NCI-H2196 (cell line): ENCODE measurements at regions not wholly inside any gene's neighbourhood (a gene's known extent, or its start where the extent isn't known, plus 50 kb on each side); places are given as distances from the start of the nearest gene placed in this dataset.
A peak's percentile ranks its signal among the peaks of the same experiment; 100 is the strongest.
"Not testable (repeated sequence)": the region's sequence is repeated elsewhere in the genome, so short reads cannot be mapped to it uniquely, and the experiment has no call there.

Source experiments
- DNase-seq: peaks from one replicate; lab custom pipeline; 2025; ENCODE audit not compliant: unreplicated experiment; lab: John Stamatoyannopoulos, UW

DNA sequence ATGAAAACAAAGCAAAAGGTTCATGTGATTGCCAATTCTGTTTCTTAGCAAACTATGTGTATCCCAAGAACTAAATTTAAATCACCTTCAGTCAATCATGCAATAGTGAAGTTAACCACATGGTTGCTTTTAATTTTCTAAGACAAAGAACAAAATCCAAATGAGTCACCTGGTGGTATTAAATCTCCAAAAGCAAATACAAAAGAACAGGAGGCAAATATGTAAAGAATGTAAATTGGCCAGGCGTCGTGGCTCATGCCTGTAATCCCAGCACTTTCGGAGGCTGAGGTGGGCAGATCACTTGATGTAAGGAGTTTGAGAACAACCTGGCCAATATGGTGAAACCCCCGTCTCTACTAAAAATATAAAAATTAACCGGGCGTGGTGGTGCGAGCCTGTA is 54.2 kb upstream of the PIK3R4 start:
- no peak for DNase-seq

GRCh38 chr3:130801473-130801872 is 54.8 kb upstream of the PIK3R4 start:
- DNase-seq: no peak

DNA sequence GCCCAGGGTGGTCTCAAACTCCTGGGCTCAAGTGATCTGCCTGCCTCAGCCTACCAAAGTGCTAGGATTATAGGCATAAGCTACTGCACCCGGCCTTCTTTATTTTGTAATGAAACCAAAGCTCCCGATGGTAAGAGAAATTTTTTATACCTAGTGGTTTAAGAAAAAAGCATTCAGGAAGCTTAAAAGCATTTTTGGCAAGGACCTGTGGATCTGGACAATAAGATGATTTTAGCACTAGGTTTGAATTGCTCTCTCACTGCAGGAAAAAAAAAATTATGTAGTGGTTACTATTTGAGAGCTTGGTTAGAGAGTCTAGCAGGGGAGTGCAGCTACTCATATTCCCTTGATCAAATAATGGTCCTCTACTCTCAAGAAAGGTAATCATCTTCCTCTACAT is 64.9 kb upstream of the PIK3R4 start:
- DNase-seq: no peak

DNA sequence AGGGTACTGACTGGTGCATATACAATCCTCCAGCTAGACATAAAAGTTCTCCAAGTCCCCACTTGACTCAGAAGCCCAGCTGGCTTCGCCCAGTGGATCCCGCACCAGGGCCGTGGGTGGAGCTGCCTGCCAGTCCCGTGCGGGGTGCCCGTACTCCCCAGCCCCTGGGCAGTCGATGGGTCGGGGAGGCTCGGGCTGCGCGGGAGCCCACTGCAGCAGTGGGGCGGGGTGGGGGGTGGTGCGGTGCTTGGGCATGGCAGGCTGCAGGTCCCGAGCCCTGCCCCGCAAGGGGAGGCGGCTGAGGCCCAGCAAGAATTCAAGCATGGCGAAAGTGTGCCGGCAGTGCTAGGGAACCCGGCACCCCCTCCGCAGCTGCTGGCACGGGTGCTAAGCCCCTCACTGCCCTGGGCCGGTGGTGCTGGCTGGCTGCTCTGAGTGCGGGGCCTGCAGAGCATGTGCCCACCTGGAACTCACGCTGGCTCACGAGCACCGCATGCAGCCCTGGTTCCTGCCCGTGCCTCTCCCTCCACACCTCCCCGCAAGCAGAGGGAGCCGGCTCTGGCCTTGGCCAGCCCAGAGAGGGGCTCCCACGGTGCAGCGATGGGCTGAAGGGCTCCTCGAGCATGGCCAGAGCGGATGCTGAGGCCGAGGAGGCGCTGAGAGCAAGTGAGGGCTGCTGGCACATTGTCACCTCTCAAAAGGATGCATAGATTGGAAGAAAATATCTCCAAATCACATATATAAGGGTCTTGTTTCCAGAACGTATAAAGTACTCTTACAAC is 68.3 kb upstream of the PIK3R4 start:
- no peak for DNase-seq

DNA sequence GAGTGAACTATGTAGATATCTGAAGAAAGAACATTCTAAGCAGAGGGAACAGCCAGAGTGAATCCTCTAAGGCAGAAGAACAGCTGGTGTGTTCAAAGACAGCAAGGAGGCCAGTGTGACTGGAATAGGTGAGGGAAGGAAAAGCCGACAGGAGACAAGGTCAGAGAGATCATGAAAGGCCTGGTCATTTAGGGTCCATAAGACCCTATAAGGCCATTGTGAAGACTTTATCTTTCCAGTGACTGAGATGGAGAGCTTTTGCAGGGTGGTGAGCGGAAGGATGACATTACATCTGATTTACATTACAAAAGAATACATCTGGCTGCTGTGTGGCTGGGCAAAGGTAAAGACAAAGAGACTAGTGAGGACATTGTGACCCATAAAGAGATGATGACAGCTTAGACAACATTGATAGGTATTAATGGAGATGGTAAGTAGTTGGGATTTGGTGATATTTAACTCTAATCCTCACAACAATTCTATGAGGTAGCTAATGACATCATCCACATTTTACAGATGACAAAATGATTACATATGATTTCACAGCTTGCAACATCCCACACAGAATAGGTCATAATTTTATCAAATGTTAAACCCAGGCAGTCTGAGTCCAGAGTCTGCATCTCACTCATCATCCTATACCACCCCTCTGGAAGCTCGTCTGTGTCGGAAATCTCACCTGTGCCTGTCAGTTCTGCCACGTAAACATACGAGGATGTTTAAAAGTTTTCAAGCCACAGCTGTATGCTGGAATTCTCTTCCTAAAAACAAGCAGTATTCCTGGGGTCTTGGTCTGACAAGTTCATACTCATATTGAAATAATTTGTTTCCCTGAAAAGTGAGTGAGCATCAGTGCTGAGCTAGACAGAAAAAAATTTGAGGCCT is 70.2 kb upstream of the PIK3R4 start:
- DNase-seq: no peak

DNA sequence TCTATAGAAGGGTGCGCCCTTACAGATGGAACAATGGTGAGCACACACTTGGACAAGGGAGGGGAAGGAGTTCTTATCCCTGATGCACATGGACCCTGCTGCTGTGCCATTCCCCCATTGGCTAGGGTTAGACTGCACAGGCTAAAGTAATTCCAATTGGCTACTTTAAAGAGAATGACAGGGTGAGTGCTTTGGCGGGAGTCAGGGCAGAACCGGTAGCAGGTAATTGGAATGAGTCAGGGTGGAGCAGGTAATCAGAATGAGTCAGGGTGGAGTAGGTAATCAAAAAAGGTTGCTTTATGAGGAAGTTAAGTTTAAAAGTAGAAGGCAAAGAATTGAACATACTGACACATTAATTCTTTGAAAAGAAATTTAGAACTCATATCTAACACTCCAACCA is 71.4 kb upstream of the PIK3R4 start:
- DNase-seq: not testable (repeated sequence)

DNA sequence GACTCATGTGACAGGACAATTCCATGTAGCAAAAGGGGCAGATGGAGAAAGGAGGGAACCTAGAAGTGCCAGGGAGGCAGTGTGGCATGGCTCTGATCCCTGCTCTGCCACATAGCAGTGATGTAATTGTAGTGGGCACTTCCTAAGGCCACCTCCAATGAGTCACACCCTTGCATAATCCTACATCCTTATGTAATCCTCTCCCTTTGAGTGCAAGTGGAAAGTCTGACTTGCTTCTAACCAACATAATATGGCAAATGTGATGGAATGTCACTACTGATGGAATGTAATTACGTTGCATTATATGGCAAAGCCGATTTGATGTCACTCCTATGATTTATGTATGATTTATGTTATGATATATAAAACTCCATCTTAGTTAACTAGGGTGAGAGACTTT is 72.9 kb upstream of the ATP2C1 start:
- peak; percentile 30 for DNase-seq

DNA sequence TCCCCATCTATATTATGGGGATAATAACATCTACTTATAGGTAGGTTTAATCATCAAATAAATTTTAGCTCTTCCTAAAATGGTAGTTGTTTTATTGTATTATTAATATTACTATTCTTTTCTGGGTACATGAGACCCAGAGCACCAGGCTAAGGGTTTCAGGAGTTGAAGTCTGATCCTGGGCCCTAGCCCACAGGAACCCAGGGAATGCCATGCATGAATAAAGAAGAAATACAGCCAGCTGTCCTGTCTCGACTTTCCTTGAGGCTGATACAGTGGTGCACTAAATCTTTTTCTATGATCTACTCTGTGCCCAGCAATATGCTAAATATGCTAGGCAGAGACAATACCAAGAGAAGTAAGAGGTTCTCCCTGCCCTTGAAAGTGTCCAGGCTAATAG is 72.1 kb upstream of the ATP2C1 start:
- no peak for DNase-seq

GRCh38 chr3:130823241-130823884 is 70.5 kb upstream of the ATP2C1 start:
- no peak for DNase-seq

- no peak for DNase-seq
Measured at GRCh38 chr3:130823996-130824395, 69.9 kb upstream of the ATP2C1 start.

DNA sequence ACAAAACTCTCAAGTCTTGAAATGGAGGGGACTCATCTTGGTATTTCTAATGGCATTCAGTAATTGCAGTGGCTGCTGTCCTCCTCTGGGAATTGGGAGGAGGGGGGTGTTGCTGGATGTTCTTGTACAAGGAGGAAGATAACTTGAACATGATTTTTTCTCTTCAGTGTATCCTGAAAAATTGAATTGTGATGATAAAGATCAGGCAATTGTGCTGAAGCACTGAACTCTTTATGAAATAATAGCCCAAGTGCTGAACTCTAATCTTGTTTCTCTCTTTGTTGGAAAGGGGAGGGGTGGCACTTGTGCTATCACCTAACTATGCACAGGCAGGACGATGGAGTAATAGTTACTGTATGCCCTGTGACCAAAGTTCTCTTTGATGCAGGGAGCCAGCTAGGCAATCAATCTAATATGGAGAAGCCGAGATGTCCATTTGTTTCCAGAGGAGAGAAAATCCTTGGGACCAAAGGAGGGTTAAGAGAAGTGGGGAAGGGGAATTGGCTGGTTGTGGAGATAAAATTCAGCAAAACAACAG is 68.1 kb upstream of the ATP2C1 start:
- no peak for DNase-seq

DNA sequence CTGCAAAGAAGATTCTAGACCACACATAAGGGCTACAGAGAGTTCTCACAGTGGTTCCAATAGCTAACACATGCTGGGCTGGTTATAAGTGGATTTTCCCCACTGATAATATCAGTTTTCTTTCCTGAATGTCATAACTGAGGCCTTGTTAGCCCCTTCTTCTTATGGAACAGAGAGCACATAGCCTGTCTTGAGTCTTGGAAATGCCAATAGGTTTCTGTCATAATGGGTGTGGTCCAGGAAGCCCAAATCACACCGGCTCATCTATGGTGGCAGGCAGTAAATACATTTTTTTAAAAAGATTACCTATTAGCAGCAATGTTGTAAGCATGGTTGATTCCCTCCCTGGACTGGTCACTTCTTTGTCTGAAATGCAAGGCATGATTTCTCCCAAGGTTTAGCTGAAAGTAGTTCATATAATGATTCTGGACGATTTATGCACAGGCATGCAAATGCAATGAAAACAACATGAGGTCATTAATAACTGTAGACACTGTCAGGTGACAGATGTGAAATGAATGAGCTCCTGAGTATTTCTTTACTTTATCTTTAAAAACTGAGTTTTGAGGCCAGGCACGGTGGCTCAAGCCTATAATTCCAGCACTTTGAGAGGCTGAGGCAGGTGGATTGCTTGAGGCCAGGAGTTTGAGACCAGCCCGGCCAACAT is 67.2 kb upstream of the ATP2C1 start:
- no peak for DNase-seq

DNA sequence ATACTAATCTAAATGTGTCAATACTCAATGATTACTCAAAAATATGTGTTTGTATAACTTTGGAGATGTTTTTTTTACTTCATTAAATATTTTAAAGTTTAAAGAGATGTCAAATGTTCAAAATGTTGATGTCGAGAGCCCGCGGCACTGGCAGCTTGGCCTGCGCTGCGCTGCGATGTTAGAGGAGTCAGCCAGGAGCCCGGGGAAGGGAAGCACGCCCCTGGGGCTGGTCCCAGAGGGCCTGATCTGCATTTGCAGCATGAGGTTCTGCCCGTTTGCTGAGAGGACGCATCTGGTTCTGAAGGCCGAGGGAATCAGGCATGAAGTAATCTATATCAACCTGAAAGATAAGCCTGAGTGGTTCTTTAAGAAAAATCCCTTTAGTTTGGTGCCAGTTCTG is 66.4 kb upstream of the ATP2C1 start:
- DNase-seq: no peak

DNA sequence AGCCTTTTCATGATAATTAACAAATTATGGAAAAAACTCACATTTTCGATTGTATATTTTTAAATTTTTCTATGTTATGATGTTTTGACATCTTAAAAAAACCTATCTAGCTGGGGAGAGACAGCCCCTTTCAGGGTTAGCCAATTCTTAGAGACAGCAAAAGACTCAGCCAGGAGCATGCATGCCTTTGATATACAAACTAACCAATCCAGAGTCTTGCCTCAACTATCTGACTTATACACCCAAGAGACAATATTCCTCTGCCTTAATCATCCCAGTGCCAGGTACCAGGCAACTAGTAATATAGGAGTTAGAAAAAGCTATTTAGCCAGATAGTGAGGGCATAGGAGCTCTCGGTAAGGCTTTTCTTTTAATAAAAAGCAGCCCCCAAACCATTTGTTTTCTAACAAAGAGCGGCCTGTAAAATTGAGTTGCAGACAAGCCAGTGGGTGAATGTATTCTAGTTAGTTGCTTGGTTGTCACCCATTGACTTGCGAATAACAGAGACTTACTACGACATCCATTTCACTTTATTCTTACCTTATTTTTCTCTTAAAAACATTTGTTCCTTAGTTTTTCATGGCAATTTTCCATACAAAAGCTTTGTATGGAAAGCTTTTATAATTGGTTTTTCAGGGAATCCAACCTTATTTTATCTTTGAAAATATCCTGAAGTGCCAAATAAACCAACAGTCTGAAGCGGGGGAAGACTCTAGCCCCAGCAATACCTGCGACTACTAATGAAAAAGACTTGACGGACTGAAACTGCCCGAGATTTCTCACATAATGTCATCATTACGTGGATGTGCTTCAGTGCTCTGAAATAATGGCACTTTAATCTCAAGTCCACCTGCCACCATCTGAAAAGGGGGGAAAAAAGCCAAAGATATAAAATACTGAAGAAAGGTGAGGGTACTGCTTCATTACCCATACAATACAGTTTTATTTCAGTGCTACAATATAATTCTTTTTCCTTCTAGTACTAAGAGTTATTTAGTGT is 64.6 kb upstream of the ATP2C1 start:
- no peak for DNase-seq

DNA sequence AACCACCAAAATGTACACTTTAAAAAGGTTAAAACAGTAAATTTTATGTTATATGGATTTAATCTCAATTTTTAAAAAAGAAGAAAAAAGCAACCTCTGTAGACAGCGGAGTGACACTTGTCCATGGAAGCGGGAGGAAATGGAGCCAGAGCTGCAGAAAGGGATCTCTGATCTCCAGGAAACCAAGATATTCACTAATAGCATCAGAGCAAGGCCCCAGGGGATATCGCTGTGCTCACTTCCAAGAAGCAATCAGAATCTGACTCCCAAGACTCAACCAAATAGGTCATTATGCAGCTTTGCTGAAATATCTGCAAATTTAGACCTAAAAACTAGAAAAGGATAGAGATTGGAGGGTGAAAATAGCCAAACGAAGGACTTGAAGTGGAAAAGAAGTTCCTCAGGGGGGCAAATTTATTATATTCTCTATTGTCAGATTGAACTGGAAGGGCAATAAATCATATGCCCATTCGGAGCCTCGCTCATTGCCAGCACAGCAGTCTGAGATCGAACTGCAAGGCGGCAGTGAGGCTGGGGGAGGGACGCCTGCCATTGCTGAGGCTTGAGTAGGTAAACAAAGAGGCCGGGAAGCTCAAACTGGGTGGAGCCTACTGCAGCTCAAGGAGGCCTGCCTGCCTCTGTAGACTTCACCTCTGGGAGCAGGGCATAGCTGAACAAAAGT is 62.0 kb upstream of the ATP2C1 start:
- DNase-seq: no peak

DNA sequence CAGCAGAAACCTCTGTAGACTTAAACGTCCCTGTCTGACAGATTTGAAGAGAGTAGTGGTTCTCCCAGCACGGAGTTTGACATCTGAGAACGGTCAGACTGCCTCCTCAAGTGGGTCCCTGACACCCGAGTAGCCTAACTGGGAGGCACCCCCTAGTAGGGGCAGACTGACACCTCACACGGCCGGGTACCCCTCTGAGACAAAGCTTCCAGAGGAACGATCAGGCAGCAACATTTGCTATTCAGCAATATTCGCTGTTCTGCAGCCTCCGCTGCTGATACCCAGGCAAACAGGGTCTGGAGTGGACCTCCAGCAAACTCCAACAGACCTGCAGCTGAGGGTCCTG is 61.5 kb upstream of the ATP2C1 start:
- not testable (repeated sequence) for DNase-seq

GRCh38 chr3:130834476-130834875 is 59.4 kb upstream of the ATP2C1 start:
- DNase-seq: peak; percentile 77

DNA sequence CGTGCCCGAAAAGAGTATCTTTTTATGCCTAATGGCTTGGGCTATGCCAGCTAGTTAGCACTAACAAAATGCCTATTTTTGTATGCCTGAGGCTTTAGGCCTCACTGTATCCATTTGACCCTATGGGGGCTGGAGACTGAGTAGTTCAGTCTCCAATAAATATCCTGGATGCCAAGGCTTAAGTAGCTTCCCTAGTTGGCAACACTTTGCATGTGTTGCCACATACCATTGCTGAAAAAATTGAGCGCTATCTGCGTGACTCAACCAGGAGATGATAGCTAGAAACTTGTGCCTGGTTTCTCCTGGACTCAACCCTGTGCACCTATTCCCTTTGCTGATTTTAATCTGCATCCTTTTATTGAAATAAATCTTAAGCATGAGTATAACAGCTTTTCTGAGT is 58.4 kb upstream of the ATP2C1 start:
- DNase-seq: no peak

- DNase-seq: no peak
Measured at GRCh38 chr3:130838898-130839600, 54.8 kb upstream of the ATP2C1 start.
